ENCODE measurements at regions not wholly inside any gene's neighbourhood (a gene's known extent, or its start where the extent isn't known, plus 50 kb on each side); places are given as distances from the start of the nearest gene placed in this dataset.

GRCh38 chr4:89665662-89666061 is 171.3 kb downstream of the SNCA start:
- TF ChIP-seq CTCF (IDR thresholded peaks at IDR 0.05) (no peak), EZH2phosphoT487 (IDR thresholded peaks at IDR 0.05) (no peak)

Measured in neural progenitor cell (in vitro differentiated cells).